HCT116 (cell line): ENCODE measurements at regions not wholly inside any gene's neighbourhood (a gene's known extent, or its start where the extent isn't known, plus 50 kb on each side); places are given as distances from the start of the nearest gene placed in this dataset.

ENCODE experiments used
- ATAC-seq: fragments of 200-7000 bp; cut with Tn5 transposase; 2 replicates; pipeline ENCODE4 v1.9.1; 2020; ENCODE audit warnings: mild to moderate bottlenecking, moderate library complexity
- BruUV-seq: library from RNA; stranded (reverse); fragments of 400-500 nt; replicated peaks from 2 replicates; lab custom pipeline; 2021; lab: Mats Ljungman, UMichigan
- CTCF ChIA-PET: fragments of 300-600 bp; sonication (Branson Sonifier 250); formaldehyde crosslinking; loops from one replicate; lab custom pipeline; 2021; ENCODE audit warnings: antibody characterized with exemption; lab: Charles Lee
- POLR2A ChIA-PET: fragments of 300-600, 350-600 bp; sonication (Branson Sonifier 250); formaldehyde crosslinking; loops from one replicate; lab custom pipeline; 2021; ENCODE audit warnings: antibody characterized with exemption; lab: Charles Lee
- RAD21 ChIA-PET, 2 experiments: fragments of 300-600 bp; sonication (Branson Sonifier 250); formaldehyde crosslinking; loops; one replicate each; lab custom pipeline; 2023; ENCODE audit warnings: low total read pairs in 2 of 2; ENCODE audit not compliant: uncharacterized antibody in 2 of 2, unreplicated experiment in 2 of 2, low non-redundant PET in 1 of 2; lab: Charles Lee
- DNase-seq: peaks from one replicate; pipeline ENCODE4 v3.0.0-alpha.2; 2010; ENCODE audit warnings: low read depth, low spot score
- H2AFZ ChIP-seq: fragments of 200-600 bp; shearing (Covaris generic), sonication (generic); 2 replicates; pipeline ENCODE4 v1.6.1; 2017; ENCODE audit warnings: low read depth, mixed run types, mixed read lengths, antibody characterized with exemption, low read length; ENCODE audit not compliant: poor library complexity, severe bottlenecking
- H3K27ac ChIP-seq: 2 replicates; pipeline ENCODE4 v1.5.1; 2012; ENCODE audit warnings: low read depth, low read length
- H3K27me3 ChIP-seq: fragments of 200-600 bp; sonication (generic); 2 replicates; pipeline ENCODE4 v1.6.1; 2016; ENCODE audit warnings: mixed run types, low read length, mixed read lengths; ENCODE audit not compliant: insufficient read depth
- H3K36me3 ChIP-seq, 2 experiments: fragments of 200-500 bp in 1 of 2; fragments of 200-600 bp in 1 of 2; sonication (Bioruptor generic) in 1 of 2; sonication (generic) in 1 of 2; 2 replicates each; pipeline versions ENCODE4 v1.5.1 to v1.6.1; 2014 to 2016; ENCODE audit warnings: low read length in 2 of 2, inconsistent platforms in 1 of 2, mixed read lengths in 1 of 2, mixed run types in 1 of 2; ENCODE audit not compliant: insufficient read depth in 2 of 2, control insufficient read depth in 1 of 2
- H3K4me1 ChIP-seq, 2 experiments: fragments of 200-600 bp in 1 of 2; sonication (generic) in 1 of 2; 2 replicates each; pipeline versions ENCODE4 v1.5.1 to v1.6.1; 2012 to 2017; ENCODE audit warnings: low read length in 2 of 2, inconsistent platforms in 1 of 2, mild to moderate bottlenecking in 1 of 2, mixed read lengths in 1 of 2, mixed run types in 1 of 2, moderate library complexity in 1 of 2; ENCODE audit not compliant: insufficient read depth in 2 of 2, control insufficient read depth in 1 of 2
- H3K4me2 ChIP-seq: fragments of 200-600 bp; sonication (generic); 2 replicates; pipeline ENCODE4 v1.6.1; 2017; ENCODE audit warnings: mixed run types, low read length, mixed read lengths
- H3K4me3 ChIP-seq, 2 experiments: fragments of 200-600 bp in 1 of 2; sonication (generic) in 1 of 2; replicated peaks in 1 of 2; 2 replicates each; pipeline ENCODE4 v1.5.1; 2011 to 2016; ENCODE audit warnings: low read length in 2 of 2, control low read depth in 1 of 2, low read depth in 1 of 2, mild to moderate bottlenecking in 1 of 2, mixed read lengths in 1 of 2, mixed run types in 1 of 2
- H3K79me2 ChIP-seq: fragments of 200-600 bp; sonication (generic); 2 replicates; pipeline ENCODE4 v1.6.1; 2017; ENCODE audit warnings: mild to moderate bottlenecking, mixed run types, low read length, moderate library complexity, mixed read lengths; ENCODE audit not compliant: insufficient read depth
- H3K9ac ChIP-seq: fragments of 200-600 bp; sonication (generic); 2 replicates; pipeline ENCODE4 v1.6.1; 2016; ENCODE audit warnings: low read length, mixed read lengths
- H3K9me2 ChIP-seq: fragments of 200-600 bp; sonication (generic), shearing (Covaris generic); 2 replicates; pipeline ENCODE4 v1.6.1; 2017; ENCODE audit warnings: mixed run types, mild to moderate bottlenecking, moderate library complexity; ENCODE audit not compliant: insufficient read depth
- H3K9me3 ChIP-seq, 2 experiments: fragments of 200-500 bp in 1 of 2; fragments of 200-600 bp in 1 of 2; sonication (Bioruptor generic) in 1 of 2; sonication (generic) in 1 of 2; 2 replicates each; pipeline ENCODE4 v1.6.1; 2014 to 2017; ENCODE audit warnings: low read length in 2 of 2, mixed read lengths in 2 of 2, inconsistent platforms in 1 of 2, low read depth in 1 of 2, mild to moderate bottlenecking in 1 of 2, mixed run types in 1 of 2, moderate library complexity in 1 of 2; ENCODE audit not compliant: control insufficient read depth in 1 of 2, insufficient read depth in 1 of 2
- H4K20me1 ChIP-seq: fragments of 200-600 bp; sonication (generic), shearing (Covaris generic); 2 replicates; pipeline ENCODE4 v1.6.1; 2017; ENCODE audit warnings: mixed run types, mild to moderate bottlenecking, moderate library complexity; ENCODE audit not compliant: insufficient read depth
- FOSL1 ChIP-seq: IDR thresholded peaks from 2 replicates; pipeline ENCODE4 v1.6.1; 2012; ENCODE audit warnings: low read depth
- JUND ChIP-seq: IDR thresholded peaks from 2 replicates; pipeline ENCODE4 v1.6.1; 2012
- POLR2AphosphoS5 ChIP-seq: IDR thresholded peaks from 2 replicates; pipeline ENCODE4 v1.6.1; 2011; ENCODE audit warnings: mild to moderate bottlenecking, low read depth, low read length, moderate library complexity
- SP1 ChIP-seq: IDR thresholded peaks from 2 replicates; pipeline ENCODE4 v1.6.1; 2012; ENCODE audit warnings: low read depth
- ZFX ChIP-seq: fragments of 450-650 bp; IDR thresholded peaks from 2 replicates; pipeline ENCODE4 v1.6.1; 2017
- ZNF274 ChIP-seq: fragments of 200-500 bp; sonication (Bioruptor generic); IDR thresholded peaks from 2 replicates; pipeline ENCODE4 v1.6.1; 2014; ENCODE audit warnings: mild to moderate bottlenecking, low read depth, low read length, inconsistent platforms
- intact Hi-C: fragments of 100-400 bp; cut with micrococcal nuclease; formaldehyde crosslinking; loops from 2 replicates; pipeline ENCODE4 v1.10.0; 2022
- TF ChIP-seq, protein P1 (sequence below), 3 experiments: fragments of 200-600 bp in 1 of 3; sonication (generic) in 1 of 3; IDR thresholded peaks in 2 of 3; conservative IDR thresholded peaks in 1 of 3; 2 replicates each; pipeline ENCODE4 v1.5.1; 2012 to 2017; ENCODE audit warnings: low read depth in 2 of 3, low read length in 2 of 3, antibody characterized with exemption in 1 of 3, borderline replicate concordance in 1 of 3, control low read depth in 1 of 3, mild to moderate bottlenecking in 1 of 3, mixed read lengths in 1 of 3, mixed run types in 1 of 3, moderate library complexity in 1 of 3; ENCODE audit not compliant: insufficient read depth in 1 of 3
- TF ChIP-seq, protein P2 (sequence below): IDR thresholded peaks from 2 replicates; pipeline ENCODE4 v1.6.1; 2012; ENCODE audit warnings: low read depth
- TF ChIP-seq, protein P3 (sequence below): IDR thresholded peaks from 2 replicates; pipeline ENCODE4 v1.6.1; 2012

DNA sequence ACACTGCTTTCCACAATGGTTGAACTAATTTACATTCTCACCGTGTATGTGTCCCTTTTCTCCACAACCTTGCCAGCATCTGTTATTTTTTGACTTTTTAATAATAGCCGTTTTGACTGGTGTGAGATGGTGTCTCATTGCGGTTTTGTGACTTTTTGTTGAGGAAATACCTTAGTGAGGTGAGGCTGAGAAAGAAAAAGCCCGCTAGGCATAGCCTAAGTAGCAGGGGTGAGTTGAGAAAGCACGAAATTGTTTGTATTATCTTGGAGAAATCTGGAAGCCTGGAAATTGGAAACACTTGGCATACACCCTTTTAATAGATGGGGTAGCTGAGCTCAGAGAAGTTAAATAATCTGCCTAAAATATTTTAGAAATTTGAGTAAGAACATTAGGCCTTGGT, 61.5 kb upstream of the CFAP161 start:
- intact Hi-C loops = no loop called here
- no peaks in the 10 kb centered on the region for H3K27me3 ChIP-seq
- H3K27ac ChIP-seq = no peak overlapping the region
- ChIA-PET RAD21 (no interaction called here), POLR2A (no interaction called here), CTCF (no interaction called here)
- no peak for TF ChIP-seq ZFX
- H3K4me2 ChIP-seq = no peak overlapping the region
- H3K9me2 ChIP-seq = no peaks in the 10 kb centered on the region
- no TSS peak for BruUV-seq
- no peak overlapping the region for H3K9ac ChIP-seq
- ATAC-seq (no peak), DNase-seq (no peak)
- H3K9me3 ChIP-seq = no peaks in the 10 kb centered on the region
- H3K36me3 ChIP-seq = no peaks in the 10 kb centered on the region
- H2AFZ ChIP-seq = no peak overlapping the region
- no peaks in the 10 kb centered on the region for H4K20me1 ChIP-seq
- no peak overlapping the region for H3K4me3 ChIP-seq
- no peaks in the 10 kb centered on the region for H3K4me1 ChIP-seq
- no peaks in the 10 kb centered on the region for H3K79me2 ChIP-seq

- no TSS peak for BruUV-seq
- no peak for ATAC-seq
- ChIA-PET RAD21 (no interaction called here), POLR2A (no interaction called here), CTCF (no interaction called here)
- Histone ChIP-seq H3K27me3 (no peaks in the 10 kb centered on the region), H4K20me1 (no peaks in the 10 kb centered on the region), H3K9me2 (no peaks in the 10 kb centered on the region)
- intact Hi-C loops = no loop called here
- TF ChIP-seq SP1 = no peak
- TF ChIP-seq, protein P1, sequence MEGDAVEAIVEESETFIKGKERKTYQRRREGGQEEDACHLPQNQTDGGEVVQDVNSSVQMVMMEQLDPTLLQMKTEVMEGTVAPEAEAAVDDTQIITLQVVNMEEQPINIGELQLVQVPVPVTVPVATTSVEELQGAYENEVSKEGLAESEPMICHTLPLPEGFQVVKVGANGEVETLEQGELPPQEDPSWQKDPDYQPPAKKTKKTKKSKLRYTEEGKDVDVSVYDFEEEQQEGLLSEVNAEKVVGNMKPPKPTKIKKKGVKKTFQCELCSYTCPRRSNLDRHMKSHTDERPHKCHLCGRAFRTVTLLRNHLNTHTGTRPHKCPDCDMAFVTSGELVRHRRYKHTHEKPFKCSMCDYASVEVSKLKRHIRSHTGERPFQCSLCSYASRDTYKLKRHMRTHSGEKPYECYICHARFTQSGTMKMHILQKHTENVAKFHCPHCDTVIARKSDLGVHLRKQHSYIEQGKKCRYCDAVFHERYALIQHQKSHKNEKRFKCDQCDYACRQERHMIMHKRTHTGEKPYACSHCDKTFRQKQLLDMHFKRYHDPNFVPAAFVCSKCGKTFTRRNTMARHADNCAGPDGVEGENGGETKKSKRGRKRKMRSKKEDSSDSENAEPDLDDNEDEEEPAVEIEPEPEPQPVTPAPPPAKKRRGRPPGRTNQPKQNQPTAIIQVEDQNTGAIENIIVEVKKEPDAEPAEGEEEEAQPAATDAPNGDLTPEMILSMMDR (IDR thresholded peaks at IDR 0.05 in 2 of 3, conservative IDR thresholded peaks at IDR 0.05 in 1 of 3; ENCODE audit: borderline replicate concordance in 1 of 3, insufficient read depth in 1 of 3, low read depth in 2 of 3, low read length in 2 of 3) = no peak
- TF ChIP-seq FOSL1 = no peak
- TF ChIP-seq JUND = no peak
- TF ChIP-seq ZNF274 = no peak
- TF ChIP-seq POLR2AphosphoS5 = no peak
- TF ChIP-seq, protein P2, sequence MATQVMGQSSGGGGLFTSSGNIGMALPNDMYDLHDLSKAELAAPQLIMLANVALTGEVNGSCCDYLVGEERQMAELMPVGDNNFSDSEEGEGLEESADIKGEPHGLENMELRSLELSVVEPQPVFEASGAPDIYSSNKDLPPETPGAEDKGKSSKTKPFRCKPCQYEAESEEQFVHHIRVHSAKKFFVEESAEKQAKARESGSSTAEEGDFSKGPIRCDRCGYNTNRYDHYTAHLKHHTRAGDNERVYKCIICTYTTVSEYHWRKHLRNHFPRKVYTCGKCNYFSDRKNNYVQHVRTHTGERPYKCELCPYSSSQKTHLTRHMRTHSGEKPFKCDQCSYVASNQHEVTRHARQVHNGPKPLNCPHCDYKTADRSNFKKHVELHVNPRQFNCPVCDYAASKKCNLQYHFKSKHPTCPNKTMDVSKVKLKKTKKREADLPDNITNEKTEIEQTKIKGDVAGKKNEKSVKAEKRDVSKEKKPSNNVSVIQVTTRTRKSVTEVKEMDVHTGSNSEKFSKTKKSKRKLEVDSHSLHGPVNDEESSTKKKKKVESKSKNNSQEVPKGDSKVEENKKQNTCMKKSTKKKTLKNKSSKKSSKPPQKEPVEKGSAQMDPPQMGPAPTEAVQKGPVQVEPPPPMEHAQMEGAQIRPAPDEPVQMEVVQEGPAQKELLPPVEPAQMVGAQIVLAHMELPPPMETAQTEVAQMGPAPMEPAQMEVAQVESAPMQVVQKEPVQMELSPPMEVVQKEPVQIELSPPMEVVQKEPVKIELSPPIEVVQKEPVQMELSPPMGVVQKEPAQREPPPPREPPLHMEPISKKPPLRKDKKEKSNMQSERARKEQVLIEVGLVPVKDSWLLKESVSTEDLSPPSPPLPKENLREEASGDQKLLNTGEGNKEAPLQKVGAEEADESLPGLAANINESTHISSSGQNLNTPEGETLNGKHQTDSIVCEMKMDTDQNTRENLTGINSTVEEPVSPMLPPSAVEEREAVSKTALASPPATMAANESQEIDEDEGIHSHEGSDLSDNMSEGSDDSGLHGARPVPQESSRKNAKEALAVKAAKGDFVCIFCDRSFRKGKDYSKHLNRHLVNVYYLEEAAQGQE = no peak
- TF ChIP-seq, protein P3, sequence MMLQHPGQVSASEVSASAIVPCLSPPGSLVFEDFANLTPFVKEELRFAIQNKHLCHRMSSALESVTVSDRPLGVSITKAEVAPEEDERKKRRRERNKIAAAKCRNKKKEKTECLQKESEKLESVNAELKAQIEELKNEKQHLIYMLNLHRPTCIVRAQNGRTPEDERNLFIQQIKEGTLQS = no peak
- TF ChIP-seq, all 23 proteins: peak for 0
- no peak overlapping the region for H3K27ac ChIP-seq
- H3K4me1 ChIP-seq = no peaks in the 10 kb centered on the region
- H3K79me2 ChIP-seq = no peaks in the 10 kb centered on the region
- no peak for DNase-seq
- H3K4me3 ChIP-seq = no peak overlapping the region
- H3K4me2 ChIP-seq = no peak overlapping the region
- H2AFZ ChIP-seq = no peak overlapping the region
- H3K9ac ChIP-seq = no peak overlapping the region
- H3K36me3 ChIP-seq = no peaks in the 10 kb centered on the region
- no peaks in the 10 kb centered on the region for H3K9me3 ChIP-seq
Observed at GRCh38 chr15:81073801-81074200, 60.3 kb upstream of the CFAP161 start.
